ENCODE measurements at regions not wholly inside any gene's neighbourhood (a gene's known extent, or its start where the extent isn't known, plus 50 kb on each side); places are given as distances from the start of the nearest gene placed in this dataset.

DNA sequence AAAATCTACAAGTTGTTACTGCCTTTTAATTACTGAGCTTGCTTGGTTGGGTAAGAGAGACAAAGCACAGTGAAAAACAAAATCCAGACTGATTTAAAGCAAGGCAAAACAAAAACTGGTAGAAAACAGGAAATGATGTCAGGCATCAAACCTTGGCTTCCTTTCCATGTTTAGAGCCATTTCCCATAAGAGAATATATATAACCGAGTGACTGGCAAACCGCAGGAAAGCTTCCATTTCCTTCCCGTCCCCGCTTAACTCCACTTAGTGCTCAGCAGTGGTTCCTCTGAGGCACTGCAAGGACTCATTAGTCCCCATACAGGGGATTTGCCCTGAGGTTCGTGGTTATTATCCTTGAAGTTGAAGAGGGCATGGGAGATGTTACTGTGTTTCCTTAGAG, 446.3 kb downstream of the LPIN1 start:
- Histone ChIP-seq H2AFZ (ENCODE audit: low read depth, low read length) (no peak overlapping the region), H3K27ac (ENCODE audit: low read length) (no peak overlapping the region), H3K36me3 (replicated peaks; ENCODE audit: low read depth, low read length) (no peaks in the 10 kb centered on the region), H3K9me3 (ENCODE audit: insufficient read depth, low read length) (no peaks in the 10 kb centered on the region), H3K4me1 (ENCODE audit: low read length) (no peaks in the 10 kb centered on the region), H3K4me2 (ENCODE audit: low read length) (no peak overlapping the region), H3K79me2 (ENCODE audit: low read length) (no peaks in the 10 kb centered on the region), H3K9ac (ENCODE audit: low read length) (no peak overlapping the region), H4K20me1 (ENCODE audit: insufficient read depth, low read length) (no peaks in the 10 kb centered on the region), H3K27me3 (ENCODE audit: low read depth, low read length) (no peaks in the 10 kb centered on the region), H3K4me3 (ENCODE audit: low read length) (no peak overlapping the region)
- TF ChIP-seq, protein P1, sequence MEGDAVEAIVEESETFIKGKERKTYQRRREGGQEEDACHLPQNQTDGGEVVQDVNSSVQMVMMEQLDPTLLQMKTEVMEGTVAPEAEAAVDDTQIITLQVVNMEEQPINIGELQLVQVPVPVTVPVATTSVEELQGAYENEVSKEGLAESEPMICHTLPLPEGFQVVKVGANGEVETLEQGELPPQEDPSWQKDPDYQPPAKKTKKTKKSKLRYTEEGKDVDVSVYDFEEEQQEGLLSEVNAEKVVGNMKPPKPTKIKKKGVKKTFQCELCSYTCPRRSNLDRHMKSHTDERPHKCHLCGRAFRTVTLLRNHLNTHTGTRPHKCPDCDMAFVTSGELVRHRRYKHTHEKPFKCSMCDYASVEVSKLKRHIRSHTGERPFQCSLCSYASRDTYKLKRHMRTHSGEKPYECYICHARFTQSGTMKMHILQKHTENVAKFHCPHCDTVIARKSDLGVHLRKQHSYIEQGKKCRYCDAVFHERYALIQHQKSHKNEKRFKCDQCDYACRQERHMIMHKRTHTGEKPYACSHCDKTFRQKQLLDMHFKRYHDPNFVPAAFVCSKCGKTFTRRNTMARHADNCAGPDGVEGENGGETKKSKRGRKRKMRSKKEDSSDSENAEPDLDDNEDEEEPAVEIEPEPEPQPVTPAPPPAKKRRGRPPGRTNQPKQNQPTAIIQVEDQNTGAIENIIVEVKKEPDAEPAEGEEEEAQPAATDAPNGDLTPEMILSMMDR (IDR thresholded peaks at IDR 0.05; ENCODE audit: low read depth, low read length): no peak
- TF ChIP-seq EZH2phosphoT487 (IDR thresholded peaks at IDR 0.05; ENCODE audit: low read depth): no peak

GRCh38 chr2:12194968-12195367, 448.5 kb downstream of the LPIN1 start:
- H3K79me2 ChIP-seq (ENCODE audit: low read length): no peaks in the 10 kb centered on the region
- no peak overlapping the region for H3K9ac ChIP-seq (ENCODE audit: low read length)
- no peak overlapping the region for H3K4me2 ChIP-seq (ENCODE audit: low read length)
- H2AFZ ChIP-seq (ENCODE audit: low read depth, low read length): no peak overlapping the region
- no peaks in the 10 kb centered on the region for H3K27me3 ChIP-seq (ENCODE audit: low read depth, low read length)
- H3K27ac ChIP-seq (ENCODE audit: low read length): no peak overlapping the region
- TF ChIP-seq, protein P1 (IDR thresholded peaks at IDR 0.05; ENCODE audit: low read depth, low read length): no peak
- no peak for TF ChIP-seq EZH2phosphoT487 (IDR thresholded peaks at IDR 0.05; ENCODE audit: low read depth)
- H4K20me1 ChIP-seq (ENCODE audit: insufficient read depth, low read length): no peaks in the 10 kb centered on the region
- no peaks in the 10 kb centered on the region for H3K4me1 ChIP-seq (ENCODE audit: low read length)
- H3K9me3 ChIP-seq (ENCODE audit: insufficient read depth, low read length): no peaks in the 10 kb centered on the region
- H3K4me3 ChIP-seq (ENCODE audit: low read length): no peak overlapping the region
- no peaks in the 10 kb centered on the region for H3K36me3 ChIP-seq (replicated peaks; ENCODE audit: low read depth, low read length)

DNA sequence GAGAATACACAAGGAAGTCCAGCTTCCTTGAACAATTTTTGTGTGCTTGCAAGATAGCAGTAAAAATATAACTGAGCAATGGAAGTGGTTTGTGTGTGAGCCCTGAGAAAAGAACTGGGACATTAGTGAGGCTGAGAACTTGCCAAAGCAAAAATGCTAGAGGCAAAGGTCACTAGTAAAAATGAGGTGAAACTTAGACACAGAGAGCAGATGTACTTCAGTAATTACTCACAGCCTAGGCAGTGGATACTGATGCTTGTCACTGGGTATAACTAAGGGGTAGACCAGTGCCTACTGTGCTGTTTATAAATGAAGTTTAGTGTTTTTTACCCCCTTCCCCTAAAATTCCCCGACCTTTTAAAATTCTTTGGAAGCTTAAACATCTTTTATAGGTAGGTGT, 450.1 kb downstream of the LPIN1 start:
- Histone ChIP-seq H3K79me2 (ENCODE audit: low read length) (no peaks in the 10 kb centered on the region), H3K4me1 (ENCODE audit: low read length) (no peaks in the 10 kb centered on the region), H3K4me2 (ENCODE audit: low read length) (no peak overlapping the region)

DNA sequence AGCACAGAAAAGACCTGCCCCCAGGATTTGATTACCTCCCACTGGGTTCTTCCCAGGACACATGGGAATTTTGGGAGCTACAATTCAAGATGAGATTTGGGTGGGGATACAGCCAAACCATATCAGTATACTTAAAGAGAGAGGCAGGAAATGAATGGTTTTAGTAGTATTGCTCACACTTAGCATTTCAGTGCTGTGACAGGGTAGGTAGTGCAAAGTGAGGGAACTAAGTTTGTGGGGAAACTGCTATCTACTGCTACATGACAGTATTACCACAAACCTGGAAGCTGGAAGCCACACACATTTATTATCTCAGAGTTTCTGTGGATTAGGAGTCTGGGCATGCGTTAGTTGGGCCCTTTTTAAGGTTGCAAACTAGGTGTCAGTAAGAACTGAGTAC, 450.7 kb downstream of the LPIN1 start:
- Histone ChIP-seq H3K4me1 (ENCODE audit: low read length) (no peaks in the 10 kb centered on the region), H3K4me3 (ENCODE audit: low read length) (no peak overlapping the region), H3K4me2 (ENCODE audit: low read length) (no peak overlapping the region), H4K20me1 (ENCODE audit: insufficient read depth, low read length) (no peaks in the 10 kb centered on the region), H3K79me2 (ENCODE audit: low read length) (no peaks in the 10 kb centered on the region), H3K9me3 (ENCODE audit: insufficient read depth, low read length) (no peaks in the 10 kb centered on the region), H3K9ac (ENCODE audit: low read length) (no peak overlapping the region), H3K27ac (ENCODE audit: low read length) (no peak overlapping the region), H3K36me3 (replicated peaks; ENCODE audit: low read depth, low read length) (no peaks in the 10 kb centered on the region), H2AFZ (ENCODE audit: low read depth, low read length) (no peak overlapping the region), H3K27me3 (ENCODE audit: low read depth, low read length) (no peaks in the 10 kb centered on the region)
- no peak for TF ChIP-seq EZH2phosphoT487 (IDR thresholded peaks at IDR 0.05; ENCODE audit: low read depth)
- TF ChIP-seq, protein P1 (IDR thresholded peaks at IDR 0.05; ENCODE audit: low read depth, low read length): no peak

More for the DNA sequence above, 450.1 kb downstream of the LPIN1 start:
- Histone ChIP-seq H4K20me1 (ENCODE audit: insufficient read depth, low read length) (no peaks in the 10 kb centered on the region), H3K9ac (ENCODE audit: low read length) (no peak overlapping the region), H2AFZ (ENCODE audit: low read depth, low read length) (no peak overlapping the region), H3K27ac (ENCODE audit: low read length) (no peak overlapping the region), H3K9me3 (ENCODE audit: insufficient read depth, low read length) (no peaks in the 10 kb centered on the region), H3K27me3 (ENCODE audit: low read depth, low read length) (no peaks in the 10 kb centered on the region), H3K4me3 (ENCODE audit: low read length) (no peak overlapping the region), H3K36me3 (replicated peaks; ENCODE audit: low read depth, low read length) (no peaks in the 10 kb centered on the region)
- TF ChIP-seq, protein P1 (IDR thresholded peaks at IDR 0.05; ENCODE audit: low read depth, low read length): no peak
- no peak for TF ChIP-seq EZH2phosphoT487 (IDR thresholded peaks at IDR 0.05; ENCODE audit: low read depth)
